GM21723 (cell line): ENCODE measurements at regions not wholly inside any gene's neighbourhood (a gene's known extent, or its start where the extent isn't known, plus 50 kb on each side); places are given as distances from the start of the nearest gene placed in this dataset.

Experiments
- ATAC-seq: cut with Tn5 transposase; IDR thresholded peaks from one replicate; pipeline ENCODE4 v1.9.1; 2021; ENCODE audit warnings: mild to moderate bottlenecking, moderate library complexity; ENCODE audit not compliant: unreplicated experiment

GRCh38 chr4:180134091-180134866 is 2108.9 kb upstream of the TENM3 start:
- no peak for ATAC-seq

- ATAC-seq: no peak
Observed at GRCh38 chr4:180141734-180142133, 2101.5 kb upstream of the TENM3 start.

- no peak for ATAC-seq
Observed at GRCh38 chr4:180148737-180149136, 2094.5 kb upstream of the TENM3 start.

GRCh38 chr4:180150818-180151217 is 2092.4 kb upstream of the TENM3 start:
- no peak for ATAC-seq

GRCh38 chr4:180152831-180153230 is 2090.4 kb upstream of the TENM3 start:
- ATAC-seq: no peak

GRCh38 chr4:180153587-180153986 is 2089.6 kb upstream of the TENM3 start:
- ATAC-seq: no peak

- no peak for ATAC-seq
Observed at GRCh38 chr4:180156684-180157083, 2086.5 kb upstream of the TENM3 start.

GRCh38 chr4:180160195-180160983 is 2082.8 kb upstream of the TENM3 start:
- ATAC-seq: no peak

GRCh38 chr4:180164799-180165198 is 2078.4 kb upstream of the TENM3 start:
- ATAC-seq: no peak

- ATAC-seq: no peak
Observed at GRCh38 chr4:180169394-180169793, 2073.8 kb upstream of the TENM3 start.

- ATAC-seq: no peak
Observed at GRCh38 chr4:180169966-180170365, 2073.2 kb upstream of the TENM3 start.

GRCh38 chr4:180179146-180179545 is 2064.1 kb upstream of the TENM3 start:
- no peak for ATAC-seq

- ATAC-seq: no peak
Observed at GRCh38 chr4:180189666-180190065, 2053.5 kb upstream of the TENM3 start.

GRCh38 chr4:180190382-180190781 is 2052.8 kb upstream of the TENM3 start:
- no peak for ATAC-seq

GRCh38 chr4:180197471-180197870 is 2045.7 kb upstream of the TENM3 start:
- no peak for ATAC-seq

GRCh38 chr4:180203349-180203748 is 2039.9 kb upstream of the TENM3 start:
- ATAC-seq: no peak

GRCh38 chr4:180205276-180205675 is 2037.9 kb upstream of the TENM3 start:
- ATAC-seq: no peak

- ATAC-seq: no peak
Observed at GRCh38 chr4:180207921-180208320, 2035.3 kb upstream of the TENM3 start.

- ATAC-seq: no peak
Observed at GRCh38 chr4:180217070-180217469, 2026.1 kb upstream of the TENM3 start.

- no peak for ATAC-seq
Observed at GRCh38 chr4:180219080-180219479, 2024.1 kb upstream of the TENM3 start.

- ATAC-seq: no peak
Observed at GRCh38 chr4:180225977-180226376, 2017.2 kb upstream of the TENM3 start.

- ATAC-seq: no peak
Observed at GRCh38 chr4:180234730-180235129, 2008.5 kb upstream of the TENM3 start.
